CD4-positive, alpha-beta memory T cell (primary cell): ENCODE measurements at regions not wholly inside any gene's neighbourhood (a gene's known extent, or its start where the extent isn't known, plus 50 kb on each side); places are given as distances from the start of the nearest gene placed in this dataset.

ENCODE experiments used
- CTCF ChIA-PET: fragments of 350-600 bp; sonication (Branson Sonifier 250); formaldehyde crosslinking; loops from one replicate; lab custom pipeline; 2021; ENCODE audit warnings: inconsistent platforms; ENCODE audit not compliant: partially characterized antibody; lab: Charles Lee
- POLR2A ChIA-PET: fragments of 350-600 bp; sonication (Branson Sonifier 250); formaldehyde crosslinking; loops from one replicate; lab custom pipeline; 2021; ENCODE audit not compliant: partially characterized antibody; lab: Charles Lee
- DNase-seq, 5 donors: peaks; one replicate each; pipeline versions ENCODE4 v3.0.0 to v3.0.0-alpha.2; 2020 to 2022; ENCODE audit warnings: mixed read lengths in 1 of 5
- H3K27ac ChIP-seq: one replicate; pipeline ENCODE4 v1.7.0; 2013; ENCODE audit warnings: low read depth, low read length
- H3K27me3 ChIP-seq: 2 replicates; pipeline ENCODE4 v1.7.0; 2013; ENCODE audit warnings: mild to moderate bottlenecking, low read length, moderate library complexity; ENCODE audit not compliant: insufficient read depth
- H3K36me3 ChIP-seq: 2 replicates; pipeline ENCODE4 v1.7.0; 2013; ENCODE audit warnings: mild to moderate bottlenecking, low read length, moderate library complexity; ENCODE audit not compliant: insufficient read depth
- H3K4me1 ChIP-seq: 2 replicates; pipeline ENCODE4 v1.7.0; 2013; ENCODE audit warnings: mild to moderate bottlenecking, low read length, moderate library complexity; ENCODE audit not compliant: insufficient read depth
- H3K4me3 ChIP-seq, 2 donors: one replicate each; pipeline ENCODE4 v1.7.0; 2013; ENCODE audit warnings: low read length in 2 of 2, mild to moderate bottlenecking in 1 of 2
- H3K9me3 ChIP-seq, 2 donors: one replicate each; pipeline ENCODE4 v1.7.0; 2013; ENCODE audit warnings: low read length in 2 of 2, control low read depth in 1 of 2; ENCODE audit not compliant: control insufficient read depth in 1 of 2
- H3K27ac Mint-ChIP-seq, 7 donors: one replicate each; pipeline ENCODE4 v1.8.0; 2020 to 2021; ENCODE audit warnings: mixed read lengths in 7 of 7, mild to moderate bottlenecking in 6 of 7, inconsistent platforms in 3 of 7, moderate library complexity in 3 of 7
- H3K27me3 Mint-ChIP-seq, 2 donors: one replicate each; pipeline ENCODE4 v1.8.0; 2020 to 2021; ENCODE audit warnings: mixed read lengths in 2 of 2
- H3K36me3 Mint-ChIP-seq, 2 donors: one replicate each; pipeline ENCODE4 v1.8.0; 2020 to 2021; ENCODE audit warnings: mixed read lengths in 2 of 2, inconsistent platforms in 1 of 2, mild to moderate bottlenecking in 1 of 2
- H3K4me1 Mint-ChIP-seq, 4 donors: one replicate each; pipeline ENCODE4 v1.8.0; 2020 to 2021; ENCODE audit warnings: mixed read lengths in 4 of 4, mild to moderate bottlenecking in 1 of 4
- H3K4me3 Mint-ChIP-seq, 8 donors: one replicate each; pipeline ENCODE4 v1.8.0; 2020 to 2021; ENCODE audit warnings: mixed read lengths in 8 of 8, mild to moderate bottlenecking in 7 of 8, moderate library complexity in 6 of 8, inconsistent platforms in 3 of 8
- H3K9me3 Mint-ChIP-seq, 8 donors: one replicate each; pipeline ENCODE4 v1.8.0; 2020 to 2021; ENCODE audit warnings: mixed read lengths in 8 of 8, mild to moderate bottlenecking in 5 of 8, inconsistent platforms in 3 of 8, moderate library complexity in 1 of 8
- intact Hi-C: fragments of 100-400 bp; cut with micrococcal nuclease; formaldehyde crosslinking; loops from one replicate; pipeline ENCODE4 v1.15.1; 2023

DNA sequence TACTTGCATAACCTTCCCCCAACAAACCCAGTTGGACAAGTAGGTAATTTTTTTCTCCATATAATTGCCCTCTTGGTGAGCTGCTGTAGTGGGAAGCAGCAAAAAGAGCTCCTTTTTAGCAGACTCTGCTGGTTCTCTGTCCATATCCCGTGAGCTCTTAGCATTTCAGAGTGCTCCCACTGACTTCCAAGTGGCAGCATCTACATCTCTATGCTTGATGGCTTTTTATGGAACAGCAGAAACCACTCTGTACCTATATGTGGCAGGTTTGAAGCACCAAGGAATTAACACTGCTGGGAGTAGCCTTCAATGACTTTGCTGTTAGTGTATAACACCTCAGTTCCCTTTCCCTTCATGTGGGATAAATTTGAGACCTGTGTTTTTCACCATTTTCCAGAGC, 168.4 kb upstream of the NHS start:
- H3K4me1 ChIP-seq = no peaks in the 10 kb centered on the region
- H3K9me3 Mint-ChIP-seq = peaks cover 0 to 7% (median under 1%) of the 10 kb centered on the region in 8 donors
- DNase-seq = no peak
- H3K9me3 ChIP-seq = no peaks in the 10 kb centered on the region
- H3K27ac ChIP-seq = no peak overlapping the region
- intact Hi-C loops = no loop called here
- H3K27ac Mint-ChIP-seq = no peak overlapping the region
- H3K36me3 Mint-ChIP-seq = no peaks in the 10 kb centered on the region
- no peak overlapping the region for H3K4me3 ChIP-seq
- H3K4me1 Mint-ChIP-seq = no peaks in the 10 kb centered on the region
- ChIA-PET POLR2A (no interaction called here), CTCF (no interaction called here)
- H3K36me3 ChIP-seq = no peaks in the 10 kb centered on the region
- H3K4me3 Mint-ChIP-seq = no peak overlapping the region
- no peaks in the 10 kb centered on the region for H3K27me3 ChIP-seq
- H3K27me3 Mint-ChIP-seq = no peaks in the 10 kb centered on the region

DNA sequence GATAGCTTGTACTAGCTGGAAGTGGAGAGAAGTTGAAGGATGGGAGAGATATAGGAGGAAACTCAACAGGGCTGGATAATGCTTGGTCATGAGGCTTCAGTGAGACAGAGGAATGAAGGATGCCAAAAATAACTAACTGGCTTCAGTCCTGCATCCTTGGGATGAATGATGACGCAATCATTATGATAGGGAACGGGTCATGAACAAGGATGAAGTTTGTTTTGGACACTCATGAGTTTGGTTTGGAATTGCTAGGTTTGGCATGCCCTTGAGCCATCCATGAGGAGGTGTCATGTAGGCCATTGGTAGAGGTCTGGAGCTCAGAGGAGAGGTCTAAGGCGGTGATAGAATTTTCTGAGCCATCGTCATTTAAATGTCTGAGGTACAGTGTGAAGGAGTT, 160.0 kb upstream of the NHS start:
- Mint-ChIP-seq H3K4me3 (no peak overlapping the region), H3K27me3 (peaks cover 0 to 4% of the 10 kb centered on the region in 2 donors), H3K4me1 (no peaks in the 10 kb centered on the region), H3K27ac (peak overlapping the region in 1 of 7 donors; percentile 81), H3K36me3 (no peaks in the 10 kb centered on the region), H3K9me3 (peaks cover 0 to 15% (median 7%) of the 10 kb centered on the region in 8 donors)
- intact Hi-C loops = no loop called here
- Histone ChIP-seq H3K4me3 (no peak overlapping the region), H3K27ac (no peak overlapping the region), H3K27me3 (no peaks in the 10 kb centered on the region), H3K4me1 (no peaks in the 10 kb centered on the region), H3K9me3 (no peaks in the 10 kb centered on the region), H3K36me3 (no peaks in the 10 kb centered on the region)
- DNase-seq = no peak
- CTCF ChIA-PET = no interaction called here
- POLR2A ChIA-PET = no interaction called here

DNA sequence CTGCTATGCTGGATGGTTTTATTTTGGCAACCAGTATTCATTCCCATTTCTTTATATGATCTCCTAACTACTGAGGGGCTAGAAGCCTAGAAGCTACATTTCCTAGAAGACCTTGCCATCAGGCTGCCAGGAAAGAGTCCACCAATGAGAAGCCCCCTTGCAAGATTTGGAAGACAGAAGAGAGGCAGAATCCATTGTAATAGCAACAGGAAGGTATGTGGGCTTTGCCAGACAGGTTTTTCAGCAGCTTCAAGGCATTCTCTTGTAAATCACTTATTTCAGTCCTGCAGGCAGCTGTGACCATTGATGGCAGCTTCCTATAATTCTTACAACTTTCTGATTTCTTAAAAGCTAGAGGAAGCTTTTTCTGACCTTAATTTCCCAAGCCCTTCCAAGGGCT, 148.3 kb upstream of the NHS start:
- DNase-seq = no peak
- Histone ChIP-seq H3K4me3 (no peak overlapping the region), H3K9me3 (no peaks in the 10 kb centered on the region), H3K36me3 (no peaks in the 10 kb centered on the region), H3K27me3 (no peaks in the 10 kb centered on the region), H3K27ac (no peak overlapping the region), H3K4me1 (no peaks in the 10 kb centered on the region)
- H3K27ac Mint-ChIP-seq = no peak overlapping the region
- no peaks in the 10 kb centered on the region for H3K36me3 Mint-ChIP-seq
- CTCF ChIA-PET = interaction anchor here (1.7 kb wide), 1 partner anchor 15 kb away, joined by 7 read pairs; no protein-coding TSS in a partner anchor
- POLR2A ChIA-PET = no interaction called here
- H3K4me1 Mint-ChIP-seq = no peaks in the 10 kb centered on the region
- intact Hi-C loops = no loop called here
- peaks cover 0 to 1% of the 10 kb centered on the region in 2 donors for H3K27me3 Mint-ChIP-seq
- peaks cover 0 to 5% (median 0%) of the 10 kb centered on the region in 8 donors for H3K9me3 Mint-ChIP-seq
- no peak overlapping the region for H3K4me3 Mint-ChIP-seq

DNA sequence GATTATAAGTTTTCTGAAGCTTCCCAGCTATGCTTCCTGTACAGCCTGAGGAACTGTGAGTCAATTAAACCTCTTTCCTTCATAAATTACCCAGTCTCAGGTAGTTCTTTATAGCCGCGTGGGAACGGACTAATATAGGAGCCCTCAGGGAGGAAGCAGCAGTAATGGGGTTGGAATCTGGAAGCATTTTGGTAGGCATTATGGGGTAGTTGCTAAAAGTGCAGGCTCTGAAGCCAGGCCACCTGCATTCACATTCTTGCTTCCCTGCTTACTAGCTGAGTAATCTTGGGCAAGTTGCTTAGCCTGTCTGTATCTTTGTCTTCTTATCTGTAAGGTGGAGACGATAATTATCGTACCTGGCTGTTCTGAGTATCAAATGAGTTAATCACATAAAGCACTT, 137.9 kb upstream of the NHS start:
- H3K4me1 ChIP-seq = no peaks in the 10 kb centered on the region
- ChIA-PET POLR2A (no interaction called here), CTCF (no interaction called here)
- H3K27ac ChIP-seq = no peak overlapping the region
- DNase-seq = no peak
- Mint-ChIP-seq H3K36me3 (no peaks in the 10 kb centered on the region), H3K27ac (no peak overlapping the region), H3K4me1 (no peaks in the 10 kb centered on the region), H3K27me3 (peaks cover 3% of the 10 kb centered on the region in 2 donors), H3K4me3 (no peak overlapping the region), H3K9me3 (peaks cover 0 to 2% (median 0%) of the 10 kb centered on the region in 8 donors)
- intact Hi-C loops = no loop called here
- H3K27me3 ChIP-seq = no peaks in the 10 kb centered on the region
- no peaks in the 10 kb centered on the region for H3K36me3 ChIP-seq
- no peaks in the 10 kb centered on the region for H3K9me3 ChIP-seq
- H3K4me3 ChIP-seq = no peak overlapping the region

DNA sequence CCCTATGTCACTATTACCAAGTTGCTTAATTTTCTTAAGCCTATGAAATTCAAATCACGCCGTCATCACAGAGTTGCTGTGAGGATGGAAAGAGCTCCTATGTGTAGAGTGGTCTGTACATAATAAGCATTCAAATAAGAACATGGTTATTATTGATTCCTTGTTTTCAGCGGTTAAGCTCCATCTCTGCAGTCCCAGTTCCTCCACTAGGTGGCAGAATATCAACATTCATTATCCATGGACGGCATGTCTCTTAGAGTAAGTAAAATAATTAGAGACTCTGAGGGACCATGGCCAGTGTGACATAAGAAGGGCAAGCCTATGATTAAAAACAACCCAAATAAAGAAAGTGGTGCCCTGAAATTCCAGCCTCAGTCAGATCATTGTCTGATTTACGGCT, 132.5 kb upstream of the NHS start:
- ChIA-PET CTCF (interaction anchor here (1.0 to 2.5 kb wide), 7 partner anchors 10 to 1138 kb away, joined by 3 to 16 read pairs (median 4); no protein-coding TSS in a partner anchor), POLR2A (no interaction called here)
- Histone ChIP-seq H3K4me1 (no peaks in the 10 kb centered on the region), H3K27me3 (no peaks in the 10 kb centered on the region), H3K4me3 (no peak overlapping the region), H3K9me3 (no peaks in the 10 kb centered on the region), H3K36me3 (no peaks in the 10 kb centered on the region), H3K27ac (no peak overlapping the region)
- Mint-ChIP-seq H3K4me3 (no peak overlapping the region), H3K36me3 (no peaks in the 10 kb centered on the region), H3K4me1 (no peaks in the 10 kb centered on the region), H3K27ac (no peak overlapping the region), H3K27me3 (peaks cover 0 to 4% of the 10 kb centered on the region in 2 donors), H3K9me3 (peaks cover 0 to 3% (median 0%) of the 10 kb centered on the region in 8 donors)
- peak in 4 of 5 donors; percentile 7 to 29 (median 20) for DNase-seq
- intact Hi-C loops = loop anchor here (2.0 kb wide), 1 partner anchor 348 kb away; no protein-coding TSS in a partner anchor

DNA sequence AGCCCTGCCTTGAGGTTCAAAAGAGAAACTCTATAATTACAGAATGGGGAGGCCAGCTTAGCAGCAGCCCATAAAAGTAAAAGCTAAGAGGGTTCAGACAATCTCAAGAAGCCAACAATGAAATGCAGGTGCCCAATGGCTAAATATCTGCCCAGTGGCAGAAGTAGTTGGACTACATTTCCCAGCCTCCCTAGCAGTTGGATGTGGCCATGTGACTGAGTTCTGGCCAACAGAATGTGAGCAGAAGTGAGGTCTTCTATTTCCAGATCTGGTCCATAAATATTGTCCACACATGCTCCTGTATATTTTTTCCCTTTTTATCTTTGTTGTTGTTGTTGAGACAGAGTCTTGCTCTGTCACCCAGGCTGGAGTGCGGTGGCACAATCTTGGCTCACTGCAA, 127.9 kb upstream of the NHS start:
- H3K9me3 Mint-ChIP-seq = peaks cover 0 to 3% (median 0%) of the 10 kb centered on the region in 8 donors
- no peak overlapping the region for H3K4me3 ChIP-seq
- no peak overlapping the region for H3K4me3 Mint-ChIP-seq
- no peaks in the 10 kb centered on the region for H3K4me1 ChIP-seq
- H3K27ac Mint-ChIP-seq = no peak overlapping the region
- CTCF ChIA-PET = no interaction called here
- no peaks in the 10 kb centered on the region for H3K36me3 ChIP-seq
- H3K27ac ChIP-seq = no peak overlapping the region
- no peaks in the 10 kb centered on the region for H3K9me3 ChIP-seq
- H3K36me3 Mint-ChIP-seq = no peaks in the 10 kb centered on the region
- H3K27me3 Mint-ChIP-seq = peaks cover 0 to 2% of the 10 kb centered on the region in 2 donors
- intact Hi-C loops = no loop called here
- H3K27me3 ChIP-seq = no peaks in the 10 kb centered on the region
- no peak for DNase-seq
- peaks cover 0 to 1% (median 0%) of the 10 kb centered on the region in 4 donors for H3K4me1 Mint-ChIP-seq
- POLR2A ChIA-PET = no interaction called here

DNA sequence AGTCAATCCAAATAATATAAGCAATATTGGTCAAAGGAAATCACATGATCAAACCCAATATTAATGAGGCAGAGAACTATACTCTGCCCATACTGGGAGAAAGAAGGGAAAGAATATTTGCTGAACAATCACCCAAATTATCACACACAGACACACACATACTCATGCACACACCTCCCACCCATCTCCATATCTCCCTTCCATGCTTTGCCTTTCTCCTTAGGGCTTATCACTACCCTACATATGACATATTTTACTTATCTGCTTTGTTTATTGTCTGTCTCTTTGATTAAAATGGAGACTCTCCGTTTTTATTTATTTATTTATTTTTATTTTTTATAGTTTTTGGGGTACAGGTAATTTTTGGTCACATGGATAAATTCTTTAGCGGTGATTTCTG, 112.9 kb upstream of the NHS start:
- Histone ChIP-seq H3K4me1 (no peaks in the 10 kb centered on the region), H3K27me3 (no peaks in the 10 kb centered on the region), H3K9me3 (no peaks in the 10 kb centered on the region), H3K4me3 (no peak overlapping the region), H3K27ac (no peak overlapping the region), H3K36me3 (no peaks in the 10 kb centered on the region)
- H3K27ac Mint-ChIP-seq = no peak overlapping the region
- no peaks in the 10 kb centered on the region for H3K36me3 Mint-ChIP-seq
- H3K27me3 Mint-ChIP-seq = no peaks in the 10 kb centered on the region
- no peak overlapping the region for H3K4me3 Mint-ChIP-seq
- no peaks in the 10 kb centered on the region for H3K4me1 Mint-ChIP-seq
- ChIA-PET POLR2A (no interaction called here), CTCF (no interaction called here)
- peaks cover 3 to 20% (median 10%) of the 10 kb centered on the region in 8 donors for H3K9me3 Mint-ChIP-seq
- no peak for DNase-seq
- intact Hi-C loops = no loop called here

DNA sequence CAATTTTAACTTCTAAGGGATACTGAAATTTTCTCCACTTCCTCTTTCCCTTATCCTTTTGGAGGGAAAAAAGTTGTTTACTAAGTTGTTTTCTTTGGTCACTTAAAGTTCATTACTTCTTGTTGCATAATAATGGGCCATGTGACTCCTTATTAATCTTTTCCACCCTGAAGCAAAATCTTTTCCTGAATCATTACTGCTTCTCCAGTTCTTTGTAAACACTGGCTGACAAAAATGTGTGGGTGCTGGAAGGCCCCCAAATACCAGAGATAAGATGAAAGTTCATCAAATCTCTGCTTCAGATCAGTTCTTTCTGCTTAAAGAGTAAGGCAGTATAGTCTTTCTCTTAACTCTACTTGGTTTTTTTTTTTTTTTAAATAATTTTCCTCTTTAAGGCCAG, 108.9 kb upstream of the NHS start:
- Mint-ChIP-seq H3K27ac (no peak overlapping the region), H3K4me1 (no peaks in the 10 kb centered on the region), H3K9me3 (peaks cover 3 to 20% (median 8%) of the 10 kb centered on the region in 8 donors), H3K27me3 (no peaks in the 10 kb centered on the region), H3K36me3 (no peaks in the 10 kb centered on the region), H3K4me3 (no peak overlapping the region)
- no peaks in the 10 kb centered on the region for H3K9me3 ChIP-seq
- POLR2A ChIA-PET = no interaction called here
- no peak overlapping the region for H3K4me3 ChIP-seq
- H3K36me3 ChIP-seq = no peaks in the 10 kb centered on the region
- no peaks in the 10 kb centered on the region for H3K27me3 ChIP-seq
- CTCF ChIA-PET = no interaction called here
- no peak for DNase-seq
- no peaks in the 10 kb centered on the region for H3K4me1 ChIP-seq
- intact Hi-C loops = no loop called here
- H3K27ac ChIP-seq = no peak overlapping the region
